NB4 (cell line): ENCODE measurements at regions not wholly inside any gene's neighbourhood (a gene's known extent, or its start where the extent isn't known, plus 50 kb on each side); places are given as distances from the start of the nearest gene placed in this dataset.
"Not testable (repeated sequence)": the region's sequence is repeated elsewhere in the genome, so short reads cannot be mapped to it uniquely, and the experiment has no call there.

Experiments
- DNase-seq: peaks from one replicate; pipeline ENCODE4 v3.0.0; 2010; ENCODE audit warnings: low read depth
- H3K4me3 ChIP-seq: one replicate; pipeline ENCODE4 v1.5.1; 2011; ENCODE audit warnings: mild to moderate bottlenecking, low read depth, low read length, moderate library complexity
- CTCF ChIP-seq: IDR thresholded peaks from one replicate; pipeline ENCODE4 v1.5.1; 2012; ENCODE audit warnings: low read depth, low read length
- MAX ChIP-seq: IDR thresholded peaks from 2 replicates; pipeline ENCODE4 v1.6.1; 2011; ENCODE audit warnings: low read depth, low read length
- MYC ChIP-seq: IDR thresholded peaks from 2 replicates; pipeline ENCODE4 v1.6.1; 2011; ENCODE audit warnings: low read depth, low read length
- POLR2A ChIP-seq: IDR thresholded peaks from 2 replicates; pipeline ENCODE4 v1.6.1; 2011; ENCODE audit warnings: mild to moderate bottlenecking; ENCODE audit not compliant: insufficient read length; ENCODE audit errors: extremely low read depth

- no peak overlapping the region for H3K4me3 ChIP-seq
- TF ChIP-seq MAX (no peak), MYC (no peak), POLR2A (no peak), CTCF (no peak)
- no peak for DNase-seq
Measured at GRCh38 chr1:844472-845026, 79.2 kb upstream of the SAMD11 start.

- not testable (repeated sequence) for H3K4me3 ChIP-seq, DNase-seq
Measured at GRCh38 chr1:845641-846040, 78.1 kb upstream of the SAMD11 start.

- not testable (repeated sequence) for DNase-seq, H3K4me3 ChIP-seq
Measured at GRCh38 chr1:849873-850272, 73.8 kb upstream of the SAMD11 start.

- DNase-seq, H3K4me3 ChIP-seq: not testable (repeated sequence)
Measured at GRCh38 chr1:850318-850717, 73.4 kb upstream of the SAMD11 start.

- not testable (repeated sequence) for DNase-seq, H3K4me3 ChIP-seq
Measured at GRCh38 chr1:851398-851797, 72.3 kb upstream of the SAMD11 start.

GRCh38 chr1:851841-852240 is 71.9 kb upstream of the SAMD11 start:
- not testable (repeated sequence) for DNase-seq, H3K4me3 ChIP-seq

GRCh38 chr1:855202-855981 is 68.3 kb upstream of the SAMD11 start:
- H3K4me3 ChIP-seq, DNase-seq: not testable (repeated sequence)

GRCh38 chr1:856541-857057 is 67.1 kb upstream of the SAMD11 start:
- H3K4me3 ChIP-seq, DNase-seq: not testable (repeated sequence)

GRCh38 chr1:857926-858648 is 65.6 kb upstream of the SAMD11 start:
- DNase-seq, H3K4me3 ChIP-seq: not testable (repeated sequence)

GRCh38 chr1:858649-859041 is 65.1 kb upstream of the SAMD11 start:
- not testable (repeated sequence) for H3K4me3 ChIP-seq, DNase-seq

- DNase-seq, H3K4me3 ChIP-seq: not testable (repeated sequence)
Measured at GRCh38 chr1:860941-861340, 62.8 kb upstream of the SAMD11 start.

- DNase-seq: no peak
- no peak overlapping the region for H3K4me3 ChIP-seq
- no peak for TF ChIP-seq CTCF
- no peak for TF ChIP-seq MAX
- no peak for TF ChIP-seq POLR2A
- TF ChIP-seq MYC: no peak
Measured at GRCh38 chr1:861714-862113, 62.0 kb upstream of the SAMD11 start.

GRCh38 chr1:862601-863000 is 61.1 kb upstream of the SAMD11 start:
- DNase-seq, H3K4me3 ChIP-seq: not testable (repeated sequence)

- not testable (repeated sequence) for H3K4me3 ChIP-seq, DNase-seq
Measured at GRCh38 chr1:865633-866032, 58.1 kb upstream of the SAMD11 start.
